ENCODE measurements at regions not wholly inside any gene's neighbourhood (a gene's known extent, or its start where the extent isn't known, plus 50 kb on each side); places are given as distances from the start of the nearest gene placed in this dataset.

DNA sequence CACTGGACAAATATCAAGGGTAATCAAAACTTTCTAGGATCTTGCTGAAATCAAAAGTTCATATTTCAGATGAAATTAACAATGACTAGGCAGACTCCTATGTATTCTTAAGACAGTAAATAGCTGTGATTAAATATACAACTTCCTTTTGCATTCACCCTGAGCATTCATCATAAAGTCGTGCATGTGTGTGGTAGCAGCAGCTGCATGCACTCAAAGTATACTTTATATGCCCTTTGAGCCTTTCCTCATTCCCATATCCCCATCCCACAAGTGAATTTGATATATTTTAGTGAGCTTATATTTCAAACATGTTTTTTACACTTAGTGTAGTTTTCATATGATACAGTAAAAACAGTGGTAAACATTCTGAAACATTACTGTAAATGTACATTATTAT, 959.0 kb downstream of the C4orf33 start:
- H3K36me3 Mint-ChIP-seq (ENCODE audit: unreplicated experiment): peaks cover 4% of the 10 kb centered on the region
- TF ChIP-seq, protein P1, sequence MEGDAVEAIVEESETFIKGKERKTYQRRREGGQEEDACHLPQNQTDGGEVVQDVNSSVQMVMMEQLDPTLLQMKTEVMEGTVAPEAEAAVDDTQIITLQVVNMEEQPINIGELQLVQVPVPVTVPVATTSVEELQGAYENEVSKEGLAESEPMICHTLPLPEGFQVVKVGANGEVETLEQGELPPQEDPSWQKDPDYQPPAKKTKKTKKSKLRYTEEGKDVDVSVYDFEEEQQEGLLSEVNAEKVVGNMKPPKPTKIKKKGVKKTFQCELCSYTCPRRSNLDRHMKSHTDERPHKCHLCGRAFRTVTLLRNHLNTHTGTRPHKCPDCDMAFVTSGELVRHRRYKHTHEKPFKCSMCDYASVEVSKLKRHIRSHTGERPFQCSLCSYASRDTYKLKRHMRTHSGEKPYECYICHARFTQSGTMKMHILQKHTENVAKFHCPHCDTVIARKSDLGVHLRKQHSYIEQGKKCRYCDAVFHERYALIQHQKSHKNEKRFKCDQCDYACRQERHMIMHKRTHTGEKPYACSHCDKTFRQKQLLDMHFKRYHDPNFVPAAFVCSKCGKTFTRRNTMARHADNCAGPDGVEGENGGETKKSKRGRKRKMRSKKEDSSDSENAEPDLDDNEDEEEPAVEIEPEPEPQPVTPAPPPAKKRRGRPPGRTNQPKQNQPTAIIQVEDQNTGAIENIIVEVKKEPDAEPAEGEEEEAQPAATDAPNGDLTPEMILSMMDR (IDR thresholded peaks at IDR 0.05): no peak
- H3K4me1 Mint-ChIP-seq (ENCODE audit: unreplicated experiment): peaks cover 7% of the 10 kb centered on the region
- no peak for DNase-seq (ENCODE audit: extremely low spot score, unreplicated experiment)
- H3K27me3 Mint-ChIP-seq (ENCODE audit: unreplicated experiment): no peaks in the 10 kb centered on the region
- no peak overlapping the region for H3K4me3 Mint-ChIP-seq (ENCODE audit: unreplicated experiment)
- no peak overlapping the region for H3K27ac Mint-ChIP-seq (ENCODE audit: unreplicated experiment)
- peaks cover 12% of the 10 kb centered on the region for H3K9me3 Mint-ChIP-seq (ENCODE audit: unreplicated experiment)

DNA sequence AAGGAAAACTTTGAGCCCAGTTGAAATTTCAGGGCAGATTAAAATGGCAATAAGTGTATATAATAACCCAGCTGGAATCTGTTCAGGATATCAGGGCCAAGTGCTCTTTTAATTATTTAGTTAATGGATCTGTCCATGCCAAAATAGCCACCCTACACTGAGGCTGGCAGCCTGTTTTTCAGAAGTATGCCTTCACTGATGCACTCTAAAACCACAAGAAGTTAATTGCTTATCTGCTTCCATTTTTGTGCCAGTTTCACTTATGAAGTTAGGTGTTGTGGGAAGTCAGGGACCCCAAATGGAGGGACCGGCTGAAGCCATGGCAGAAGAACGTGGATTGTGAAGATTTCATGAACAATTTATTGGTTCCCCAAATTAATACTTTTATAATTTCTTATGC, 960.3 kb downstream of the C4orf33 start:
- H3K36me3 Mint-ChIP-seq (ENCODE audit: unreplicated experiment): peaks cover 3% of the 10 kb centered on the region
- H3K27me3 Mint-ChIP-seq (ENCODE audit: unreplicated experiment): no peaks in the 10 kb centered on the region
- DNase-seq (ENCODE audit: extremely low spot score, unreplicated experiment): no peak
- TF ChIP-seq, protein P1 (IDR thresholded peaks at IDR 0.05): no peak
- peaks cover 12% of the 10 kb centered on the region for H3K9me3 Mint-ChIP-seq (ENCODE audit: unreplicated experiment)
- no peak overlapping the region for H3K27ac Mint-ChIP-seq (ENCODE audit: unreplicated experiment)
- peaks cover 7% of the 10 kb centered on the region for H3K4me1 Mint-ChIP-seq (ENCODE audit: unreplicated experiment)
- no peak overlapping the region for H3K4me3 Mint-ChIP-seq (ENCODE audit: unreplicated experiment)

DNA sequence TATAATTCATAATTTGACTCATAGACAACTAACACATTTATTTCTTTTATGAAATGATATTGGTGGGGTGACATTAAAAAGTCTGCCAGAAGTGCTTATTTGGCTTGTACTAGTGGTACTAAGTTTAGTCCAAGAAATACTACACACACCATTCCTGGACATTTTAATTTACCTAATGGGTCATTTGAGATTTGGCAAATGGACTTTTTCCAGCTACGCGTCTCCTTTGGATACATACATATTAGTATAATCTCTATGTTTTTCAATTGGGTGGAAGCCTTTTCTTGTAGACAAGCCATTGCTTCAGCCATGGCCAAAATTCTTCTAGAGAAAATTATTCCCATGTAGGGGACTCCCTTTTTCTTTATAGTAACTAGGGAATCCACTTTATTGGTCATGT, 968.5 kb downstream of the C4orf33 start:
- no peaks in the 10 kb centered on the region for H3K27me3 Mint-ChIP-seq (ENCODE audit: unreplicated experiment)
- H3K9me3 Mint-ChIP-seq (ENCODE audit: unreplicated experiment): no peaks in the 10 kb centered on the region
- H3K36me3 Mint-ChIP-seq (ENCODE audit: unreplicated experiment): no peaks in the 10 kb centered on the region
- TF ChIP-seq, protein P1 (IDR thresholded peaks at IDR 0.05): no peak
- no peak overlapping the region for H3K4me3 Mint-ChIP-seq (ENCODE audit: unreplicated experiment)
- DNase-seq (ENCODE audit: extremely low spot score, unreplicated experiment): no peak
- H3K27ac Mint-ChIP-seq (ENCODE audit: unreplicated experiment): no peak overlapping the region
- no peaks in the 10 kb centered on the region for H3K4me1 Mint-ChIP-seq (ENCODE audit: unreplicated experiment)

DNA sequence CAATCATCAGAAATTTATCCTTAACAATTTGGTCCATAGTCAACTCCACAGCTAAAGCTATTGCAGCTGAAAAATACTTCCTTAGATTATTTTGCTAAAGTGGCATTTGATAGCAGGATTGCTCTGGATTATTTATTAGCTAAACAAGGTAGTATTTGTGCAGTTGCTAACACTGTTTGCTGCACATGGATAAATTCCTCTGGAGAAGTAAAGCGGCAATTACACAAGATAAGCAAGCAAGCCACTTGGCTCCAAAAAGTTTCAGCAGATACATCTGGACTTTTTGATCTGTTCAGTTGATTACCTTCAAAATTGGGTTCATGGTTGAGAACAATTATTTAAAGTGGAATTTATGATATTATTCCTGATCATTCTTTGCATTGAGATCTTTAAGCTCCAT, 971.5 kb downstream of the C4orf33 start:
- H3K27ac Mint-ChIP-seq (ENCODE audit: unreplicated experiment): no peak overlapping the region
- no peak overlapping the region for H3K4me3 Mint-ChIP-seq (ENCODE audit: unreplicated experiment)
- peaks cover 6% of the 10 kb centered on the region for H3K4me1 Mint-ChIP-seq (ENCODE audit: unreplicated experiment)
- TF ChIP-seq, protein P1 (IDR thresholded peaks at IDR 0.05): no peak
- no peak for DNase-seq (ENCODE audit: extremely low spot score, unreplicated experiment)
- peaks cover 3% of the 10 kb centered on the region for H3K9me3 Mint-ChIP-seq (ENCODE audit: unreplicated experiment)
- no peaks in the 10 kb centered on the region for H3K27me3 Mint-ChIP-seq (ENCODE audit: unreplicated experiment)
- H3K36me3 Mint-ChIP-seq (ENCODE audit: unreplicated experiment): no peaks in the 10 kb centered on the region

DNA sequence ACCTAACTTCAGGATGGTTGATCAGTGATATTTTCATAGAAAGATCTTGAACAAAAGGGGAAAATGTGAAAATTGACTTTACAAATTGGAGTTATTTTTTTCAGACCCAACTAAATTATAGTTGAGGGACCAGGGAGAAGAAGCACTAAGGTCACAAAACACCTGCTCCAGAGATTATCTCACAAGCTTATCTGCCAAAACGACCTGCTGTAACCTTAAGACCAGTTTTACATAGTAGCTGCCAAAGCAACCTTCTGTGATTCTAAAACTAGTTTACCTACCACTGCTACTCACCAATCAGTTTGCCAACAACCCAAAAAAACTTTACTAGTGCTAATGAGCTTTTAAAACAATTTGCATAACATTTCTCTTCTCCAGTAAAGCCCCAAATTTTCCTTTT, 972.1 kb downstream of the C4orf33 start:
- H3K4me1 Mint-ChIP-seq (ENCODE audit: unreplicated experiment): peaks cover 11% of the 10 kb centered on the region
- H3K9me3 Mint-ChIP-seq (ENCODE audit: unreplicated experiment): peaks cover 3% of the 10 kb centered on the region
- no peaks in the 10 kb centered on the region for H3K27me3 Mint-ChIP-seq (ENCODE audit: unreplicated experiment)
- no peak overlapping the region for H3K4me3 Mint-ChIP-seq (ENCODE audit: unreplicated experiment)
- H3K36me3 Mint-ChIP-seq (ENCODE audit: unreplicated experiment): no peaks in the 10 kb centered on the region
- no peak overlapping the region for H3K27ac Mint-ChIP-seq (ENCODE audit: unreplicated experiment)
- TF ChIP-seq, protein P1 (IDR thresholded peaks at IDR 0.05): no peak
- DNase-seq (ENCODE audit: extremely low spot score, unreplicated experiment): no peak
